ENCODE measurements at regions not wholly inside any gene's neighbourhood (a gene's known extent, or its start where the extent isn't known, plus 50 kb on each side); places are given as distances from the start of the nearest gene placed in this dataset.

DNA sequence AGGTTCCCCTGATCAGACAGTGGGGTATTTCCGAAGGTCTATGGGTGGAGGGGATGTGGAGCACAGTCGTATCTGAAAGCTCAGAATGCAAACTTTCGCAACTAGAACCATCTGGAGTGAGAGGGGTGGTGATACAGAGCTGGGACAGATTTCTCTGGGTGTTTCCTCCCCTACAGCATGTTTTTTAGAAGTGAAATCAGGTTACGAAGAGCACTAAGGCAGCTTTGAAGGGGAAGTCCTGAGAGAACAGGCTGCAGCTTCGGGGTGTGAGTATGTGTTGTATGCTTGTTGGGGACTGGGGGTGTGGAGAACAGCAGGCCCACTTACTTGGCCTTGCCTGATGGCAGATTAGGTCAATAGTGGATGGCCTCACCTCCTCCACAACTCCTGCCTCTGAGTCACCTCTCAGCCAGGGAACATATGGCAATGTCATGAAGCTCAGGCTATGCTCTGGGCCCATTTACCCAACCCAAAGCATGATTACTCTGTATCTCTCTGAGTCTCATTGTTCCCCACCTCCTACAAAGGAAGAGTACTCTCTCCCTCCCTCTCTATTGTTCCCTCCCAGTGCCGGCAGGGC lies 107.2 kb upstream of the RASGRP1 start:
- no peak for TF ChIP-seq CTCF (IDR thresholded peaks at IDR 0.05; ENCODE audit: borderline replicate concordance, insufficient read depth, low read depth, low read length)
- peak overlapping the region; percentile 24 for H3K4me3 ChIP-seq (ENCODE audit: low read depth, low read length)

GRCh38 chr15:38672273-38672672 lies 107.7 kb upstream of the RASGRP1 start:
- TF ChIP-seq CTCF (IDR thresholded peaks at IDR 0.05; ENCODE audit: borderline replicate concordance, insufficient read depth, low read depth, low read length) = no peak
- no peak overlapping the region for H3K4me3 ChIP-seq (ENCODE audit: low read depth, low read length)

DNA sequence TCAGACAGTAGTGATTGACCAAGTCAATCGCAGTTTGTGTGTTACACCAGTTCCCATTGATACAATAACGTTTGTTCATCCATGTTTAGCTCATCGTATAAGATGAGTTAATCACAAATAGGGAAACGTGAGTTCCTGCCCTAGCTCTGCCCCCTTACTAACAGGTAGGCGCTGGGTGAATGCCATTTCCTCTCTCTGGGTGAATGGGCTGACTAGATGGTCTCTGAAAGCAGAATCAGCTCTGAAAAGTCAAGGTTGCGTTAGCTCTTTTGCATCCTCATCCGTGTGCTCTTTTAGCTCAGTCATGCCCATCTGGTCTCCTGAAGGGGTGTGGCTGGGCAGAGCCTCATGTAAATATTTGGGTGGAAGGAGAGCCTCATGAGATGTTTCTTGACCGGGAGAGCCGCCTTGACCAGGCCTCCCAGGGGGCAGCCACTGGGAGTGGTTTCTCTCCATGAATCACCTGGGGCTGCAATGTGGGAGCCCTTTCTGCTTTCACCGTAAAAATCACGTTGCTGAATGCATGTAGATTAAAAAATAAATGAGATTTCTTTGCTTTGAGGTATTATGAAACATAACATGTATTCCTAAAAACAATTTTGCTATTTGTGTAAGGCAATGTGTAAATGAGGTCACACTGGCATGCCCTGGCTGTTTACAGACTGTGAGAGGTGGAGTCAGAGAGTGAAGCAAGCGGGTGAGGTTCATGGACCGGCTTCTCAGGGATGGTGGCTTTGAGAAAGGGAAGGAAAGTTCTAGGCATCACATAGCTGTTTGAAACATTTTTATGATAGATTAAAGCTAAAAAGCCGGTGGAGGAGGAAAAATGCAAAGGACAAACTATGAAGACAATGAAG lies 108.4 kb upstream of the RASGRP1 start:
- H3K4me3 ChIP-seq (ENCODE audit: low read depth, low read length) = no peak overlapping the region

DNA sequence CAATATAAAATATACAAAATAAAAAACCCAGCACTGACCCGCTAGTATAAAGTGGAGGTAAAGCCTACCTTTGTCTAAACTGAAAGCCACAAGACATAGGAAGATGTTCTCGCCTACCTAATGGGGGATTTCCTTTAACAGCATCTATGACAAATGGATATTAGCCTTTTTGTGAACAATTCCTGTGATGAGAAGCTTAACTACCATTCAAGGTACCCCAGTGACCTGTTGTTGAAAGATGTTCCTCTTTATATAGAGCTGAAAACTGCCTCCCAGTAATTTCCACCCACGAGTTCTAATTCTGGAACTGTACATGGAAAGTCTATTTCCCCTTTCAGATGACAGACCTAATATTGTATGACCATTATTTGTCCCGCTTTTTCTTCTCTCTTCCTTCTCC lies 109.8 kb upstream of the RASGRP1 start:
- no peak overlapping the region for H3K4me3 ChIP-seq (ENCODE audit: low read depth, low read length)
- TF ChIP-seq CTCF (IDR thresholded peaks at IDR 0.05; ENCODE audit: borderline replicate concordance, insufficient read depth, low read depth, low read length) = no peak

More for the DNA sequence above, 108.4 kb upstream of the RASGRP1 start:
- no peak for TF ChIP-seq CTCF (IDR thresholded peaks at IDR 0.05; ENCODE audit: borderline replicate concordance, insufficient read depth, low read depth, low read length)

DNA sequence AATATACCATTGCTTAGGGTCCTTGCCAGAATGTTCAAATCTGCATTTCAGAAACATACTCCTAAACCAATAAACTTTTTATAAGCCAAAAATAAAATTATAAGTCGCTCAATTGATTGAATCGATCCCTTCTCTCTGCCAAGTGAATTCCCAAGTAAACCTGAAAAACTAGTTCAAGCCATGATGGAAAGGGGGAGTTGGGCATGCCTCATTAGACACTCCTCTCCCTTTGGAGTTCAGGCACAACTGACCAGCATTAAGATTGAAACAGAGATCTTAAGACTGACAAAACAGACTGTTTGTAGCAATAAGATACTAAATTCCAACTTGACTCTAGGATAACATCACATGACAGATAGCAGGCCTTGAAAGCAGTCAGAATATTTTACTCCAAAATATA lies 113.7 kb upstream of the RASGRP1 start:
- H3K4me3 ChIP-seq (ENCODE audit: low read depth, low read length) = no peak overlapping the region
- no peak for TF ChIP-seq CTCF (IDR thresholded peaks at IDR 0.05; ENCODE audit: borderline replicate concordance, insufficient read depth, low read depth, low read length)

- no peak for TF ChIP-seq CTCF (IDR thresholded peaks at IDR 0.05; ENCODE audit: borderline replicate concordance, insufficient read depth, low read depth, low read length)
- no peak overlapping the region for H3K4me3 ChIP-seq (ENCODE audit: low read depth, low read length)
These were observed 116.2 kb upstream of the RASGRP1 start for GRCh38 chr15:38680775-38681174.

DNA sequence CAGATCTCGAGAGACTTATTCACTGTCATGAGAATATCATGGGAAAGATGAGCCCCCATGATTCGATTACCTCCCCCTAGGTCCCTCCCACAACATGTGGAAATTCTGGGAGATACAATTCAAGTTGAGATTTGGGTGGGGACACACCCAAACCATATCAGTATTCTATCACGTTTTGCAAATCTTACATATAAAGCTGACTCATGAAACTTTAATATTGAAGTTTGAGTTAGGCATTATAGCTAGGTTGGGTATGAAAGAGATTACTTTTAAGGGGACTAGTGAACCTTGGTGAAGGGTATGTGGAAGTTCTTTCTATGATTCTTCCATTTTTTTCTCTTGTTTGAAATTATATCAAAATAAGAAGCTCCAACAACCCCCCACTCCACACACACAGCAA lies 117.7 kb upstream of the RASGRP1 start:
- TF ChIP-seq CTCF (IDR thresholded peaks at IDR 0.05; ENCODE audit: borderline replicate concordance, insufficient read depth, low read depth, low read length) = no peak
- H3K4me3 ChIP-seq (ENCODE audit: low read depth, low read length) = no peak overlapping the region

Data from GM12875 (cell line).